SJSA1 (cell line): ENCODE measurements at regions not wholly inside any gene's neighbourhood (a gene's known extent, or its start where the extent isn't known, plus 50 kb on each side); places are given as distances from the start of the nearest gene placed in this dataset.

Experiments used
- DNase-seq, 2 experiments: peaks; one replicate each; pipeline ENCODE4 v3.0.0-alpha.2; 2015 to 2020; ENCODE audit warnings: low spot score in 2 of 2, low read depth in 1 of 2
- H3K27ac ChIP-seq: fragments of 250-450 bp; sonication (Bioruptor Pico); 2 replicates; pipeline ENCODE4 v1.5.1; 2020; ENCODE audit warnings: mild to moderate bottlenecking, moderate library complexity
- H3K27me3 ChIP-seq: fragments of 250-450 bp; sonication (Bioruptor Pico); replicated peaks from 2 replicates; pipeline ENCODE4 v1.5.1; 2020; ENCODE audit warnings: mild to moderate bottlenecking, moderate library complexity
- H3K36me3 ChIP-seq: fragments of 250-450 bp; sonication (Bioruptor Pico); 2 replicates; pipeline ENCODE4 v1.5.1; 2020; ENCODE audit warnings: mild to moderate bottlenecking
- H3K4me1 ChIP-seq: fragments of 250-450 bp; sonication (Bioruptor Pico); replicated peaks from 2 replicates; pipeline ENCODE4 v1.6.1; 2021; ENCODE audit warnings: mild to moderate bottlenecking
- H3K4me3 ChIP-seq: fragments of 250-450 bp; sonication (Bioruptor Pico); 2 replicates; pipeline ENCODE4 v1.5.1; 2020; ENCODE audit warnings: mild to moderate bottlenecking
- H3K9me3 ChIP-seq: fragments of 250-450 bp; sonication (Bioruptor Pico); replicated peaks from 2 replicates; pipeline ENCODE4 v1.5.1; 2020; ENCODE audit warnings: mild to moderate bottlenecking

GRCh38 chr5:96079075-96079474, 117.4 kb upstream of the ELL2 start:
- H3K9me3 ChIP-seq = no peaks in the 10 kb centered on the region
- no peaks in the 10 kb centered on the region for H3K27me3 ChIP-seq
- peaks cover 28% of the 10 kb centered on the region for H3K4me1 ChIP-seq
- DNase-seq = peak in 1 of 2 experiments; percentile 67
- peak overlapping the region; percentile 41 for H3K27ac ChIP-seq
- H3K4me3 ChIP-seq = no peak overlapping the region
- no peaks in the 10 kb centered on the region for H3K36me3 ChIP-seq

DNA sequence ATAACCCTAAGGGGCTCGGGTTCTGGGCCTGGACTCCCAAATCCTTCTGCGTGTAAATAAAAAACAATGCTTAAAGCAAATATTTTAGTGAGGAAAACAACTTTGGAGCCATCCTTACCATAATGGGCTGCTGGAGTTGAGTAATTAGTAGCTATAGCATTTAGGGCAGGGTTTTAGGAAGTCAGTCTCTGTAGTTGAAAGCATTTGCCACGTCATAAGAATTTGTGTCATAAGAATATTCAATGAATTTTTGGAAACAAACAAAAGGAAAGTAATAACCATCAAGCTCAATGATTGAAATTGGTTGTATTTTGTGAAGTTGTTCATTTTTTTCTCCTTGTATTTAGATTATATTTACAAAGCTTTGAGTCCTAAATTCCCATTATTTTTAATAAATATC, 114.8 kb upstream of the ELL2 start:
- Histone ChIP-seq H3K4me1 (peaks cover 38% of the 10 kb centered on the region), H3K27me3 (no peaks in the 10 kb centered on the region), H3K36me3 (no peaks in the 10 kb centered on the region), H3K9me3 (no peaks in the 10 kb centered on the region), H3K27ac (no peak overlapping the region), H3K4me3 (no peak overlapping the region)
- no peak for DNase-seq

GRCh38 chr5:96075579-96076289, 114.1 kb upstream of the ELL2 start:
- DNase-seq = no peak

GRCh38 chr5:96074870-96075269, 113.2 kb upstream of the ELL2 start:
- Histone ChIP-seq H3K4me1 (peaks cover 33% of the 10 kb centered on the region), H3K27ac (no peak overlapping the region), H3K36me3 (no peaks in the 10 kb centered on the region), H3K27me3 (no peaks in the 10 kb centered on the region), H3K9me3 (no peaks in the 10 kb centered on the region), H3K4me3 (no peak overlapping the region)
- DNase-seq = no peak

More at GRCh38 chr5:96075579-96076289, 114.1 kb upstream of the ELL2 start:
- H3K4me1 ChIP-seq = peaks cover 38% of the 10 kb centered on the region
- no peaks in the 10 kb centered on the region for H3K36me3 ChIP-seq
- H3K9me3 ChIP-seq = no peaks in the 10 kb centered on the region
- no peak overlapping the region for H3K27ac ChIP-seq
- H3K27me3 ChIP-seq = no peaks in the 10 kb centered on the region
- no peak overlapping the region for H3K4me3 ChIP-seq

DNA sequence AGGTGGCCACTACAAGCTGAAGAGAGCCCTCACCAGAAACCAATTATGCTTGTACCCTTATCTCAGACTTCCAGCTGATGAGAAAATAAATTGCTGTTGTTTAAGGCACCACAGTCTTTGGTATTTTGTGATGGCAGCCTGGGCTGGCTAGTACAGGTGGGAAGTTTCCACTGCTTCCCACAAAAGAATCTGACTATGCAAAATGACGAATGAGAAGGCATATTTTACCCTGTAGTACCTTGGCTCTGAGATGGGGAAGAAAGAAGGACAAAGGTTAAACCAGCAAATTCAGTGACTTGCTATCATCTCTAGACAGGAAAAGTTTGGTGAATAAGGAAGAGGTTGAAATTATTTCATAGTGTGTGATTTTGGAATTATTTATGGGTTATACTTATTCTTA, 112.8 kb upstream of the ELL2 start:
- DNase-seq = no peak
- Histone ChIP-seq H3K27ac (no peak overlapping the region), H3K36me3 (no peaks in the 10 kb centered on the region)

GRCh38 chr5:96072791-96073165, 111.1 kb upstream of the ELL2 start:
- Histone ChIP-seq H3K4me3 (no peak overlapping the region), H3K4me1 (peaks cover 25% of the 10 kb centered on the region), H3K27me3 (no peaks in the 10 kb centered on the region), H3K27ac (no peak overlapping the region), H3K9me3 (no peaks in the 10 kb centered on the region), H3K36me3 (no peaks in the 10 kb centered on the region)
- DNase-seq = peak in 1 of 2 experiments; percentile 29

More for the DNA sequence above, 112.8 kb upstream of the ELL2 start:
- Histone ChIP-seq H3K4me3 (no peak overlapping the region), H3K4me1 (peaks cover 31% of the 10 kb centered on the region), H3K27me3 (no peaks in the 10 kb centered on the region), H3K9me3 (no peaks in the 10 kb centered on the region)

DNA sequence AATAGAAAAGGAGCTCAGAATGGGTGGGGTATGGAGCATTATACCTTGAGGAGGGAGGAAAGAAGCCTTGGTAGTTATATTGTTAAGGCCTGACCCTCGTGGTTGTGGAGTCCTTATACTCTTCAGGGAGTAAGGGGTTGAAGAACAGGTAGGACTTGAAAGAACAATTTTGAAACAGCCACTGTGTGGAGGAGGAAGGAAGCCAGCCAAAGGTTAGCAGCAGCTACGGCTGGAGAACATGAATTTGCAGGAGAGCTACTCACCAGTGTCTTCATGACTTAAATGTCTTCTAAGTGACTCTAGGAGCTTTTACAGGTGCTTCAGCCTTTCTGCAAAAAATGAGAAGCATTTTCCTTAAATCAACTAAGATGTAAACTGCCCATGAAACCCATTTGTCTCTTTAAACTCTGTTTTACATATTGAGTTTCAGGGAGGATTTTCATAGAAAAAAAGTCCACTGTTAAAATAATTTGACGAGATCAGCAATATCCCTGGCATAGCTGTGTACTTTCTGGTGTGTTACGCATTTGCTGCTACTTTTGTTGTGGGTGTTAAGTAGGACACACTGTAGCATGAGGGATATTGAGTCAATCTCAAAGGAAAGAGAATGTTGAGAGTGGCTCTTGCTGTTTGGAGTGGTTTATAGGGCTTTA, 110.6 kb upstream of the ELL2 start:
- Histone ChIP-seq H3K27me3 (no peaks in the 10 kb centered on the region), H3K4me3 (no peak overlapping the region), H3K27ac (no peak overlapping the region), H3K36me3 (no peaks in the 10 kb centered on the region), H3K9me3 (no peaks in the 10 kb centered on the region), H3K4me1 (peaks cover 31% of the 10 kb centered on the region)
- no peak for DNase-seq

GRCh38 chr5:96070622-96071225, 109.1 kb upstream of the ELL2 start:
- Histone ChIP-seq H3K36me3 (no peaks in the 10 kb centered on the region), H3K27ac (no peak overlapping the region), H3K9me3 (no peaks in the 10 kb centered on the region), H3K4me1 (peaks cover 42% of the 10 kb centered on the region), H3K4me3 (no peak overlapping the region), H3K27me3 (no peaks in the 10 kb centered on the region)
- DNase-seq = no peak

- Histone ChIP-seq H3K36me3 (no peaks in the 10 kb centered on the region), H3K4me3 (no peak overlapping the region), H3K27ac (peak overlapping the region; percentile 87), H3K27me3 (no peaks in the 10 kb centered on the region), H3K4me1 (peaks cover 35% of the 10 kb centered on the region), H3K9me3 (no peaks in the 10 kb centered on the region)
- DNase-seq = peak; percentile 81 to 89
Observed at GRCh38 chr5:96067894-96068614, 106.4 kb upstream of the ELL2 start.

- H3K4me3 ChIP-seq = no peak overlapping the region
- peaks cover 27% of the 10 kb centered on the region for H3K4me1 ChIP-seq
- DNase-seq = no peak
- no peaks in the 10 kb centered on the region for H3K27me3 ChIP-seq
- no peaks in the 10 kb centered on the region for H3K36me3 ChIP-seq
- H3K9me3 ChIP-seq = no peaks in the 10 kb centered on the region
- H3K27ac ChIP-seq = peak overlapping the region; percentile 87
Observed at GRCh38 chr5:96067251-96067650, 105.6 kb upstream of the ELL2 start.

DNA sequence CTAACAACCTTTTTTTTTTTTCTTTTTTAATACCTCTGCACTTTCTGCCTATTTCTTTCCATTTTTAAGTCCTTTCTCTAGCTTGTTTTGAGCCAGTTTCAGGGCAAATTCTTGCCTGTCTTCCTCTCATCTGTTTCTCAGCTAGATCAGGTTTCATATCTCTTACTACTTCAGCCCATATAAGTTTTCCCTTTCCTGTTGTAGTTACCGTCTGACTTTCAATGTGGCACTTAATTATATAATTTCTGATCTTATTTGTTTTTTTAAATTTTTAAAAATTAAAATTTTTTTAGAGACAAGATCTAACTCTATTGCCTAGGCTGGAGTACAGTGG, 104.7 kb upstream of the ELL2 start:
- no peaks in the 10 kb centered on the region for H3K27me3 ChIP-seq
- DNase-seq = no peak
- H3K27ac ChIP-seq = no peak overlapping the region
- no peak overlapping the region for H3K4me3 ChIP-seq
- no peaks in the 10 kb centered on the region for H3K9me3 ChIP-seq
- H3K36me3 ChIP-seq = no peaks in the 10 kb centered on the region
- H3K4me1 ChIP-seq = peaks cover 27% of the 10 kb centered on the region

DNA sequence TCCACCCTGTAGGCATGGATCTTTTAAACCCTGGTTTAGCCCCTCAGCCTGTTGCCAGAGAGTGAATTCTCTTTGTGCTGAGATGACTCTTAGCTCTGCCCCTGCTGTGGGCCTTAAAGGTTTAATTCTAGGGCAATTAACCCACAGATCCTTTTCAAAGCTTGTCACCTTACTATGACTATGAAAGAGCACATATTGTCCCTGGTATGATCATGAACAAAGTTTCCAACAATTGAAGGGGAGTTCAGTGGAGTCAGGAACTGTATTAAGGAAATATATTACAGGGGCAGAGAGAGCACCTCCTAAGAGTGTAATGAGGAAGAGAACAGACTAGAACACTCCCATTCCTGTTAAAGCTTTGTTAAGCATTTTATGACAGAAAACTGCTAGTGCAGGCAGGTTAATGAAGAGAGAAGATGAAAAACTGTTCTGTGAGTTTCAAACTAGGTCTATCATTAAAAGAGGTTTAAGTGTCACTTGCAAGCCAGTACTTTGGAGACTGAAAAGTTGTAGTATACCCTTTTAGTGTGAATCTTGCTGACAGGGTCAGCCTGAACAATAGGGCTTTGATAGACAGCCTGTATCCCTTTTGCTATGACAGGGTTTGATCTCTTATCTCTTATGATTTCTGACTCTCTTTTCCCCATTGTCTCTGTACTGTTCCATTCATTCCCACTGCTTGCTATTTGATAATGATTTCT, 104.2 kb upstream of the ELL2 start:
- Histone ChIP-seq H3K36me3 (no peaks in the 10 kb centered on the region), H3K9me3 (no peaks in the 10 kb centered on the region), H3K27me3 (no peaks in the 10 kb centered on the region), H3K4me1 (peaks cover 27% of the 10 kb centered on the region), H3K4me3 (no peak overlapping the region), H3K27ac (no peak overlapping the region)
- no peak for DNase-seq

DNA sequence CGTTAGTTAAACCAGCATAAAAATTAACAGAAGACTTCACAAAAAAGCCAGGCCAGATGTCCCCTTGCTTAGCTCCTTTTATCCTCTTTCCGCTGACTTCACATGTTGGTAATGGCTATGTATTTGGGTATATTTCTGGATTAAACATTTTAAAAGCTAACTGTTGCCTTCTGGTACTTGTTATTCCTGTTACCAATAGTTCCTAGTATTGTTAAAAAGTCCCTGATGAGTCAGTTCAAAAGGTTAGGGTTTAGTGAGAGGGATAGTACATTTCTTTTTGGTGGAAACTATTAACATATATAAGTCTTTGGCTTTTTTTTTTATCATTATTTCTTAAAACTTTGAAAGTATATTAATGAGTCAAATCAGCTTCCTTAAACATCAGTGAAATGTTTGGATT, 103.2 kb upstream of the ELL2 start:
- no peak overlapping the region for H3K4me3 ChIP-seq
- no peaks in the 10 kb centered on the region for H3K27me3 ChIP-seq
- peaks cover 27% of the 10 kb centered on the region for H3K4me1 ChIP-seq
- no peaks in the 10 kb centered on the region for H3K36me3 ChIP-seq
- no peak for DNase-seq
- H3K27ac ChIP-seq = no peak overlapping the region
- no peaks in the 10 kb centered on the region for H3K9me3 ChIP-seq
